Aorta (tissue), 5 donors: ENCODE measurements at regions not wholly inside any gene's neighbourhood (a gene's known extent, or its start where the extent isn't known, plus 50 kb on each side); places are given as distances from the start of the nearest gene placed in this dataset.

Experiments
- ATAC-seq: fragments of 200-7000 bp; cut with Tn5 transposase; one replicate; pipeline ENCODE4 v1.9.1; 2022; ENCODE audit warnings: moderate library complexity; ENCODE audit not compliant: low FRiP score
- DNase-seq, 2 donors: peaks; one replicate each; pipeline ENCODE4 v3.0.0-alpha.2; 2020
- H3K27ac ChIP-seq, 2 donors: one replicate each; pipeline ENCODE4 v1.5.1; 2013; ENCODE audit warnings: low read length in 2 of 2, mild to moderate bottlenecking in 2 of 2, moderate library complexity in 2 of 2, control low read depth in 1 of 2, inconsistent platforms in 1 of 2, low read depth in 1 of 2
- H3K27me3 ChIP-seq, 2 donors: one replicate each; pipeline ENCODE4 v1.6.1; 2013; ENCODE audit warnings: control low read depth in 1 of 2, low read length in 1 of 2, mild to moderate bottlenecking in 1 of 2, moderate library complexity in 1 of 2; ENCODE audit not compliant: insufficient read depth in 2 of 2, control insufficient read depth in 1 of 2
- H3K36me3 ChIP-seq, 2 donors: one replicate each; pipeline ENCODE4 v1.6.1; 2013; ENCODE audit warnings: control low read depth in 1 of 2, low read length in 1 of 2, mild to moderate bottlenecking in 1 of 2; ENCODE audit not compliant: insufficient read depth in 2 of 2, control insufficient read depth in 1 of 2
- H3K4me1 ChIP-seq, 2 donors: one replicate each; pipeline ENCODE4 v1.6.1; 2013; ENCODE audit warnings: low read length in 2 of 2, control low read depth in 1 of 2, mild to moderate bottlenecking in 1 of 2, moderate library complexity in 1 of 2; ENCODE audit not compliant: insufficient read depth in 2 of 2, control insufficient read depth in 1 of 2
- H3K4me3 ChIP-seq, 2 donors: one replicate each; pipeline ENCODE4 v1.5.1; 2013; ENCODE audit warnings: low read length in 2 of 2, control low read depth in 1 of 2, mild to moderate bottlenecking in 1 of 2
- H3K9me3 ChIP-seq: one replicate; pipeline ENCODE4 v1.6.1; 2013; ENCODE audit warnings: mild to moderate bottlenecking, low read length; ENCODE audit not compliant: control insufficient read depth
- WGBS, 2 donors: extraction: QIAGEN DNeasy Blood & Tissue Kit; methylation state at CpG; one replicate each; pipeline ENCODE4 v1.1.7; 2013; 5-methylcytosine and 5-hydroxymethylcytosine counted together
- intact Hi-C, 2 donors: fragments of 100-400 bp; cut with DNase I; formaldehyde crosslinking; loops; one replicate each; pipeline versions ENCODE4 v1.14.2 to v1.15.0; 2022
- donor health status: healthy with polysubstance abuse.
- donor health status: Bipolar disorder and iron deficiency.
- donor health status: DM: no; HTN: no; CAD: no.
- donor health status: DM: no; HTN: no; CAD: no.
- donor health status: DM: yes; HTN: yes; CAD: no.

GRCh38 chr4:176563591-176563990, 229.1 kb downstream of the VEGFC start:
- WGBS, 2 donors: 29 to 31% methylated on average over 4 of the region's 4 CpGs
- Histone ChIP-seq H3K27ac (no peak overlapping the region), H3K4me3 (no peak overlapping the region), H3K27me3 (no peaks in the 10 kb centered on the region), H3K36me3 (no peaks in the 10 kb centered on the region), H3K4me1 (no peaks in the 10 kb centered on the region), H3K9me3 (no peaks in the 10 kb centered on the region)
- ATAC-seq: no peak
- no peak for DNase-seq
- intact Hi-C loops: no loop called here

DNA sequence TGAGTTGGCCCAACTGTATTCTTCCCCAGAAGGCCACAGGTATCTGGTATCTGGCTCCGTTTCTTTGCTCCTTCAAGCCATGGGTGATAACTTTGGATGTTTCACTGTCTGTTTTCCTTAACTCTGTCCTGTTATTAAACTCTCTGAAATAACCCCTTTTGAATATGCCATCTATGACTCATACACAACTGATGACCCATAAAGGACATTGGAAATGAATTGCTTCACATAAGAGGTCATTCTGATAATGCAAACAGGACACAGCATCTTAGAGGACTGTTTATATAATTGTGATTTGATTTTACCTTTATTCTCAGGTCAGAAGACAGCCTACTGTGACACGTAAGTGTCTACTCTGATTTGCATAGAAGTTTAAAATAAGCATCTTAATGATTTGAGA, 227.7 kb downstream of the VEGFC start:
- Histone ChIP-seq H3K9me3 (no peaks in the 10 kb centered on the region), H3K4me3 (no peak overlapping the region), H3K4me1 (no peaks in the 10 kb centered on the region), H3K27me3 (no peaks in the 10 kb centered on the region), H3K27ac (no peak overlapping the region), H3K36me3 (no peaks in the 10 kb centered on the region)
- intact Hi-C loops: no loop called here
- 92 to 100% methylated on average over 2 of the region's 2 CpGs for WGBS, 2 donors
- ATAC-seq (no peak), DNase-seq (no peak)

DNA sequence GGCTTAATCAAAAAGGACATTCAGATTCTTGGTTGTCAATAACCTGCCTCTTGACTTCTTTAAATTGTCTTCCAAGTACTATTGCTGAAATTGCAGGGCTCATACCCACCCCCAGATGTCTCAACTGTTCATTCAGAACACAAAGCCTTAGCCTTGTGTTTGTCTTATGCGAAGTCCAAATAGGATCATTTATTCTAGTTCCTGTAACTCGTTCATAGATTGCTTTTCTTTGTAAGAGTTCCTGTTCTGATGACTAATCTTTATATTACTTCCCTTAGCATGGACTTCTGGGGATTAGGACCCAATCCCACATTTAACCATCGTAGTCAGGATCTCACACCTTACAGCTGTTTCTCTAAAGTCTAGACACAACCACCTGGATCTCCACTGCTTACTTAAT, 226.0 kb downstream of the VEGFC start:
- no peak overlapping the region for H3K27ac ChIP-seq
- WGBS, 2 donors: 51 to 58% methylated on average over 3 of the region's 3 CpGs
- ATAC-seq: no peak
- intact Hi-C loops: no loop called here
- H3K36me3 ChIP-seq: no peaks in the 10 kb centered on the region
- H3K4me3 ChIP-seq: no peak overlapping the region
- DNase-seq: no peak
- H3K27me3 ChIP-seq: no peaks in the 10 kb centered on the region
- H3K4me1 ChIP-seq: no peaks in the 10 kb centered on the region
- no peaks in the 10 kb centered on the region for H3K9me3 ChIP-seq

DNA sequence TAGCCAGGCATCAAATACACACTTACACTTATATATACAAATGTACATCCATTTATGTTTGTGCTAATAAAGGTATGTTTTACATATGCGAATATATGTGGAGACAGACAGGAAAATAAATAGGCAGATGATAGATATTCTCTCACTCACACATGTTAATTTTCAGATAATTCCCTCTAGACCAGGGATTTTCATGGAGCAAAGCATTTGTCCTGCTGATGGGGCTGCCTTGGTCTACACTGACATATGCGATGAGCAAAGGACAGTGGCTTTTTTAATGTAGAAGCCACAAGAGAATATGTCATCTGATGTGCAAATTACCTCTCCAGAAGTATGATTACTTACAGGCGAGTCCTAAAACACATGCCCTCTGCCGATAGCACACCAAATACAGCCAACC, 224.5 kb downstream of the VEGFC start:
- 93 to 94% methylated on average over 4 of the region's 4 CpGs for WGBS, 2 donors
- intact Hi-C loops: no loop called here
- no peaks in the 10 kb centered on the region for H3K27me3 ChIP-seq
- H3K27ac ChIP-seq: no peak overlapping the region
- ATAC-seq (no peak), DNase-seq (no peak)
- H3K9me3 ChIP-seq: no peaks in the 10 kb centered on the region
- H3K4me1 ChIP-seq: no peaks in the 10 kb centered on the region
- no peak overlapping the region for H3K4me3 ChIP-seq
- H3K36me3 ChIP-seq: no peaks in the 10 kb centered on the region

DNA sequence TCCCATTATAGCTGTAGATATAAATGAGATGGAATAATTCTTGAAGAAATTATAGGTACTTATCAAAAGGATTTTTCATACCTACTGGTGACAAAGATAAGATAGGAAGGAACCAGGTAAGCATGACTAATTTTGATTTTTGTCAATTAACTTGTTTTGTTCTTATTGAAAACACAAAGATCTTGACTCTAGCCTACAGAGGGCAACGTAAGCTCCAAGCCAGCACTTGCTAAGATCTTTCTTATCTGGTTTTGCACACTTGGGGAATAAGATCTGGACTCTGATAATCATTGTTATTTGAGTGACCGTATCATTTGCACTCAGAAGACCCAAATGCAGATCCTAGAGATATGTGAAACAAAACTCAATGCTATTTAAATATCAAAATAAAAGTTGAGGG, 223.4 kb downstream of the VEGFC start:
- no peaks in the 10 kb centered on the region for H3K27me3 ChIP-seq
- WGBS, 2 donors: 41 to 57% methylated on average over 2 of the region's 2 CpGs
- no peaks in the 10 kb centered on the region for H3K9me3 ChIP-seq
- intact Hi-C loops: no loop called here
- no peaks in the 10 kb centered on the region for H3K36me3 ChIP-seq
- H3K4me1 ChIP-seq: no peaks in the 10 kb centered on the region
- no peak overlapping the region for H3K4me3 ChIP-seq
- H3K27ac ChIP-seq: no peak overlapping the region
- DNase-seq: no peak
- ATAC-seq: no peak

GRCh38 chr4:176571206-176571605, 221.5 kb downstream of the VEGFC start:
- no peak overlapping the region for H3K4me3 ChIP-seq
- H3K27me3 ChIP-seq: no peaks in the 10 kb centered on the region
- H3K9me3 ChIP-seq: no peaks in the 10 kb centered on the region
- no peaks in the 10 kb centered on the region for H3K36me3 ChIP-seq
- no peak for ATAC-seq
- no peaks in the 10 kb centered on the region for H3K4me1 ChIP-seq
- 76 to 81% methylated on average over 6 of the region's 6 CpGs for WGBS, 2 donors
- H3K27ac ChIP-seq: no peak overlapping the region
- intact Hi-C loops: no loop called here
- no peak for DNase-seq

DNA sequence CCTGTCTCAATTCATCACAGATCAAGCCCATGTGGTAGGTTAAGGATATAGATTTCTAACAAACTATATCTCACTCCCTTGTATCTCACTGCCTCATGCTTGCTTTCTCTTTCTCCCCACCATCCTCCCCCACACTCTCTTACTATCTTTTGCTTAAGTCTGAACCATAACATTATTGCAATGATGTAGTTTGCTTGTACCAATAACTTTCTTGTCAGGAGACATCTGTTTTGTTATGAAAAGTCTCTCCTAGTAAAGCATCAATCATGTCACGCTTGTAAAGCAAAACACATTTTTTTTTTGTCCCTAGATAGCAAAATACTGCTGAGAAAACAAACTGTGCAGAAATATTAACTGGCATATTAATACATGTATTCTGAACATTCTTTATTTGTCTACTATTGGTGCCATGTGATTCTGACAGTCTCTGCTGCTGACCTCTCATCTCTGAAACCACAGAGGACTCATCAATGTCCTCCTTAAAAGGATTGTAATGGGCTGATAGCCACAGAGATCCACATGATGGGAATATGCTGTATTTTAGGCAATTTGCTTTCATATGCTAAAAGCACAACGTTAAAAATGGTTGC, 217.5 kb downstream of the VEGFC start:
- no peak overlapping the region for H3K4me3 ChIP-seq
- DNase-seq (no peak), ATAC-seq (no peak)
- no peaks in the 10 kb centered on the region for H3K27me3 ChIP-seq
- no peaks in the 10 kb centered on the region for H3K9me3 ChIP-seq
- intact Hi-C loops: no loop called here
- H3K4me1 ChIP-seq: no peaks in the 10 kb centered on the region
- no peak overlapping the region for H3K27ac ChIP-seq
- H3K36me3 ChIP-seq: no peaks in the 10 kb centered on the region
- WGBS, 2 donors: 24 to 32% methylated on average over 2 of the region's 2 CpGs

GRCh38 chr4:176579226-176579625, 213.5 kb downstream of the VEGFC start:
- DNase-seq (no peak), ATAC-seq (no peak)
- Histone ChIP-seq H3K9me3 (no peaks in the 10 kb centered on the region), H3K36me3 (no peaks in the 10 kb centered on the region), H3K27ac (no peak overlapping the region), H3K4me3 (no peak overlapping the region), H3K27me3 (no peaks in the 10 kb centered on the region), H3K4me1 (no peaks in the 10 kb centered on the region)
- 69 to 70% methylated on average over 6 of the region's 6 CpGs for WGBS, 2 donors
- intact Hi-C loops: no loop called here

DNA sequence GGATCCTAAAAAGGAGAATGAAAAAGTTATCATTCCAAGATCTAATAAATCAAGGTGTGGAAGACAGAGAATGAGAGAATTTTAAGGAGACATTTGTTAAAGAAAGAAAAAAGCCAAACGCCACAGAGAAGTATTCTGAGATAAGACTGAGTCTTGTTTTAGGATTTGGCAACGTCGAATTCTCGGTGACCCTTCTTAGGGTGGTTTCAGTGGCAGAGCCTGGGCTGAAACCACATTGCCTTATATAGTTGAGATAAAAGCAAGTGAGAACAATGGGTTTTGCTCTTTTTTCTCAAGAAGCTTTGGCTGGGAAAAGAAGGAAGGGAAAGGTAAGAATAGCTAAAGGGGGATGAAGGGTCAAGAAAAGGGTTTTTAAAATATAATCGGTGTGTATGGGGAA, 209.4 kb downstream of the VEGFC start:
- DNase-seq (no peak), ATAC-seq (no peak)
- intact Hi-C loops: no loop called here
- H3K4me3 ChIP-seq: no peak overlapping the region
- H3K27me3 ChIP-seq: no peaks in the 10 kb centered on the region
- no peaks in the 10 kb centered on the region for H3K9me3 ChIP-seq
- H3K36me3 ChIP-seq: no peaks in the 10 kb centered on the region
- WGBS, 2 donors: 86 to 87% methylated on average over 5 of the region's 5 CpGs
- no peaks in the 10 kb centered on the region for H3K4me1 ChIP-seq
- no peak overlapping the region for H3K27ac ChIP-seq
